ENCODE measurements at regions not wholly inside any gene's neighbourhood (a gene's known extent, or its start where the extent isn't known, plus 50 kb on each side); places are given as distances from the start of the nearest gene placed in this dataset.

GRCh38 chr18:73151086-73151485 lies 283.3 kb upstream of the NETO1 start:
- intact Hi-C loops (cut with micrococcal nuclease): no loop called here
- Histone ChIP-seq H2AFZ (ENCODE audit: low read depth, low read length, poor library complexity, severe bottlenecking) (no peak overlapping the region), H4K20me1 (ENCODE audit: insufficient read depth) (no peaks in the 10 kb centered on the region), H3K36me3 (ENCODE audit: control insufficient read depth in 1 of 2, insufficient read depth in 2 of 2, low read length in 2 of 2) (no peaks in the 10 kb centered on the region), H3K4me3 (replicated peaks in 1 of 2; ENCODE audit: low read depth in 1 of 2, low read length in 2 of 2) (no peak overlapping the region), H3K4me2 (ENCODE audit: low read length) (no peak overlapping the region), H3K9me3 (ENCODE audit: control insufficient read depth in 1 of 2, insufficient read depth in 1 of 2, low read depth in 1 of 2, low read length in 2 of 2) (peaks cover 17 to 21% of the 10 kb centered on the region in 2 experiments; a peak in 3 of 4 replicates), H3K4me1 (ENCODE audit: control insufficient read depth in 1 of 2, insufficient read depth in 2 of 2, low read length in 2 of 2) (no peaks in the 10 kb centered on the region), H3K27ac (ENCODE audit: low read depth, low read length) (no peak overlapping the region), H3K27me3 (ENCODE audit: insufficient read depth, low read length) (no peaks in the 10 kb centered on the region), H3K9ac (ENCODE audit: low read length) (no peak overlapping the region), H3K79me2 (ENCODE audit: insufficient read depth, low read length) (no peaks in the 10 kb centered on the region), H3K9me2 (ENCODE audit: insufficient read depth) (no peaks in the 10 kb centered on the region)
- DNase-seq (ENCODE audit: low read depth, low spot score): no peak
- no TSS peak for BruUV-seq (replicated peaks)
- RAD21 ChIA-PET (ENCODE audit: low non-redundant PET in 1 of 2, low total read pairs in 2 of 2, uncharacterized antibody in 2 of 2, unreplicated experiment in 2 of 2): no interaction called here
- ATAC-seq: no peak
- POLR2A ChIA-PET: no interaction called here
- CTCF ChIA-PET: no interaction called here
- no peak for TF ChIP-seq CBX3 (IDR thresholded peaks at IDR 0.05; ENCODE audit: low read depth)
- TF ChIP-seq POLR2AphosphoS5 (IDR thresholded peaks at IDR 0.05; ENCODE audit: low read depth, low read length): no peak
- TF ChIP-seq RAD21 (IDR thresholded peaks at IDR 0.05; ENCODE audit: low read depth): no peak
- TF ChIP-seq SIN3A (IDR thresholded peaks at IDR 0.05; ENCODE audit: low read depth): no peak
- no peak for TF ChIP-seq REST (IDR thresholded peaks at IDR 0.05; ENCODE audit: low read depth)
- no peak for TF ChIP-seq ELF1 (IDR thresholded peaks at IDR 0.05; ENCODE audit: borderline replicate concordance, low read depth)
- no peak for TF ChIP-seq ZNF274 (IDR thresholded peaks at IDR 0.05; ENCODE audit: low read depth, low read length)
- no peak for TF ChIP-seq ZBTB33 (IDR thresholded peaks at IDR 0.05; ENCODE audit: extremely low read depth, insufficient replicate concordance, low read length)
- no peak for TF ChIP-seq EGR1 (IDR thresholded peaks at IDR 0.05; ENCODE audit: low read depth)
- no peak for TF ChIP-seq FOSL1 (IDR thresholded peaks at IDR 0.05; ENCODE audit: low read depth)
- no peak for TF ChIP-seq MAX (IDR thresholded peaks at IDR 0.05)
- no peak for TF ChIP-seq POLR2A (IDR thresholded peaks at IDR 0.05; ENCODE audit: borderline replicate concordance, extremely low read depth, insufficient read depth, insufficient read length)
- TF ChIP-seq SP1 (IDR thresholded peaks at IDR 0.05; ENCODE audit: low read depth): no peak
- no peak for TF ChIP-seq YY1 (IDR thresholded peaks at IDR 0.05; ENCODE audit: extremely low read depth, insufficient replicate concordance, low read depth, low read length)
- no peak for TF ChIP-seq ZFX (IDR thresholded peaks at IDR 0.05)
- TF ChIP-seq TCF7L2 (IDR thresholded peaks at IDR 0.05; ENCODE audit: borderline replicate concordance, extremely low read depth, insufficient read depth, insufficient read length): no peak
- TF ChIP-seq EZH2 (IDR thresholded peaks at IDR 0.05): no peak
- no peak for TF ChIP-seq ATF3 (IDR thresholded peaks at IDR 0.05)
